GM19395 (cell line): ENCODE measurements at regions not wholly inside any gene's neighbourhood (a gene's known extent, or its start where the extent isn't known, plus 50 kb on each side); places are given as distances from the start of the nearest gene placed in this dataset.

Experiments
- ATAC-seq: cut with Tn5 transposase; IDR thresholded peaks from one replicate; pipeline ENCODE4 v1.9.1; 2021; ENCODE audit warnings: mild to moderate bottlenecking, moderate library complexity; ENCODE audit not compliant: unreplicated experiment

GRCh38 chr13:47087241-47087640 is 190.4 kb upstream of the HTR2A start:
- no peak for ATAC-seq

DNA sequence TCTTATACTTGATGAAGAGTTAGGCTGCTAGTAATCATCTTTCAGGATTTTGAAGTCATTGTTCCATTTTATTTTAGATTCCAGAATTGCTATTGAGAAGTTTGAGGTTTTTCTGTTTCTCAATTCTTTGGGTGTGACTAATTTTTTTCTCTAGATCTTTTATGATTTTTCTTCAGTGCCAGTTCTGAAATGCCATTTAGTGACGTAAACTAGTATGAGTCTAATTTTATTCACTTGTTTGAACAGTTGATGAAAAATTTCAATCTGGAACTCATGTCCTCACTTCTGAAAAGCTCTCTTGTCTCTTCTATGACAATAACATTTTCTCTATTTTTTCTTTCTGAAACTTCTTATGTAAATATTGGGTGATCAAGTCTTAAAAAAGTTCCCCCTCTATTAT is 188.5 kb upstream of the HTR2A start:
- no peak for ATAC-seq

DNA sequence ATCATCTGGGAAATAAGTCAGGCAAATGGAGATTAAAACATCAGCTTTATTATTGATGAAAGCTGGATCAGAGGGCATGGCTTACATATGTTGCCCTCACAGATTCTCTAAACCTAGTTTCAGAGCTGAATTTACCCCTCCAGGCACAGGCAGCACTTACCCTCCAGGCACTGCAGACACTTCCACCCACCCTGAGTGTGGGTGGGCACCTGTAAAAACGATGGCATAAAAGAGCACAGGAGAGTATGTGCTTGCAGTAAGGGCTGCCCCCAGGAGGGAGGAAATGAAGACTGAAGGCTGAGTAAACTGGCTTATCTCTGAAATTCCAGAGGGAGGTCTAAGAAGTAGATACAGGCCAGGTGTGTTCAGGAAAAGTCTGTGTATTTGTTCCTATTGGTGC is 185.0 kb upstream of the HTR2A start:
- no peak for ATAC-seq

GRCh38 chr13:47081246-47081645 is 184.4 kb upstream of the HTR2A start:
- ATAC-seq, result no peak

DNA sequence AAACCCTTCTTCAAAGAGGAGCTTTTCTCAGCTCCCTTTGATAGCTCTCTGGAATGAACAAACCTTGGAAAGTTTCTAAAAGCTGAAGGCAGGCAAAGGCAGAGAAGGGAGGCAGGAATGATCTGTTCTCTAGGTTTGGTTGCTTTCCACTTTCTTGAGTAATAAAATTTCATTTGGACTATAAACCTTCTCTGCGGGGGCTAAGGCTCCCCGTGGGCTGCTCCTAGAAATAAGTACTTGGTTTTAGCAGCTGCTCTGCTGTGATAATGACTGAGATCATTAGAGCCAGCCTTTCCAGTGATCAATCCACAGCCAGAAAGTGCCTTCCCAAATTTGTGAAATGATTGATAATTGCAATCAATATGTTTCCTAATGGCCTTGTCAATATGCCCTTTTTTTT is 183.8 kb upstream of the HTR2A start:
- ATAC-seq, result no peak

DNA sequence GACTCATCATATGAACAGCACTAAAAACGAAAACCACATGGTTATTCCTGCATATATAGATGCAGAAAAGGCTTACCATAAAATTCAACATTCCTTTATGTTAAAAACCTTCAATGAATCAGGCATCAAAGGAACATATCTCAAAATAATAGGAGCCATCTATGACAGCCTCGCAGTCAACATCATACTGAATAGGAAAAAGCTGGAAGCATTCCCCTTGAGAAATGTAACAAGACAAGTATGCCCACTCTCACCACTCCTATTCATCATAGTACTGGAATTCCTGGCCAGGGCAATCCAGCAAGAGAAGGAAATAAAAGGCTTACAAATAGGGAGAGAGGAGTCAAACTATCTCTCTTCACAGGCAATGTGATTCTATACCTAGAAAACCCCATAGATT is 179.6 kb upstream of the HTR2A start:
- ATAC-seq, result no peak

DNA sequence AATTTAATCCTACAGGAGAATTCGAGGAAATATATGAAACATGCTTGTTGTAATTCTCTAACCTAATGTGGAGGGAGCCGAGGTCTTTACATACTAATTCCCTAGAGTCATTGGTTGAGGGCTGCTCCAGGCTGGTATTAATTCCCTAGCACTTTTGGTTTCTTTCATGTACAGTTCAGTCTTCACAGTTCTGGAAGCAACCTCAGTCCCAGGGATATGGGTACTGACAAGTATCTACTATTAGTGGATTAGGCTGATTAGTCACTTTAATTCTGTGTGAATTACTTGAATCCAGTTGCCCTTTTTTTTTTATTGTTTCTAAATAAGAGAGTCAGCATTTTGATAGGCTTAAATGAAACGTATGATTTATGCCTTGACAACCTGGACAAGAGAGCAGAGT is 172.3 kb upstream of the HTR2A start:
- ATAC-seq, result no peak

DNA sequence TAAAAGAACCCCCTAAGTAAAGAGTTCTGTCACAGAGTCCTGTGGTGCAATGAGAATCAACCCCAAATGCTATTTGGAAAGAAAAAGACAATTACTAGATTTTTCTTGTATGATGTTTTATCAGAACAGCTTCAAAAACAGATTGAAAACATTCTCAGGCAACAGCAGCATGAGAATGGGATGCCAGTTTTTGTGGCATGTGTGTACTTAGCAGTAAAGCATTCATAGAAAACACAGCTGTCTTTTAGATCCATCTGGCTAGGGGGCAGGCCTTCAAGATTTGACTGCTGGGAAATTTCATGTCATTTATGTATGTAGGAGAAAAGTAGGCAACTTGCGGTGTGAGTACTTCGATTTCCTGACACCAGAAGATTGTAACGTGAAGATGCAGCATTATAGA is 170.5 kb upstream of the HTR2A start:
- no peak for ATAC-seq

GRCh38 chr13:47066226-47066625 is 169.4 kb upstream of the HTR2A start:
- ATAC-seq, result no peak

DNA sequence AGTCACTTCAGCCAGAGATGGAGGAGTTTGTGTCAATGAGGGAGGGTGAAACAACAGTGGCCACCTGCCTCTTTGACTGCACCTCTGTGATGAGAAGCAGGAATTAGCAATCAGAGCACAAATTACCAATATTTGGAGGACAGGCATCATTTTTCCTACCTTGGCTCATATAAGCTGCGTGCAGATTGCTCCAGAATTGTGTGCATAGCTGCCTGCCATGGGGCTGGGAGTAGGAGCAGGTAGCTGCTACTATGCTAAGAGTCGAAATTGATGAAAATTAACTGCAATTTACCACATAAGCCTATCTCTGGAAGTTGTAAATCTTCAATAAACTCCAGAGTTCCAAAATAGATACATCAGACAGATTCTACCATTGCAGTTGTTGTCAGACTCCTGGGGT is 167.5 kb upstream of the HTR2A start:
- no peak for ATAC-seq

GRCh38 chr13:47049276-47049989 is 152.6 kb upstream of the HTR2A start:
- no peak for ATAC-seq

DNA sequence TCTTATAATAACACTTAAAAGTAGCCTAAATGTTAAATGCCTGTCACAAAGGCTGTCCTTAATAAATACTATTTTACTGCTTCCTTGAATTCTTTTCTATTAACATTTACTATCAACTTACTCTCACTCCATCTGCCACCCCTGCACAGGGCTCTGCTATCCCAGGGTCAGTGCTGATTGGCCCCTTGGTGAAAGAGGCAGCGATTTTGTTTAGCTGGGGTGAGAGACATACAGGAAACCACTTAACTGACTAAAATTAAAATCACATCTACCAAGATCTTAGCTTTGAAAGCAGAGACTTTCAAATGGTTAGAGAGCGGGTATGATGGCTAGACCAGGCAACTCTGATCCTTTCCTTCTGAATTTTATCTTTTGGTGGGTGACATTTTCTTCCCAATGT is 149.9 kb upstream of the HTR2A start:
- peak; percentile 71 for ATAC-seq

GRCh38 chr13:47044842-47045241 is 148.0 kb upstream of the HTR2A start:
- no peak for ATAC-seq

GRCh38 chr13:47039106-47039505 is 142.3 kb upstream of the HTR2A start:
- no peak for ATAC-seq

GRCh38 chr13:47038188-47038587 is 141.3 kb upstream of the HTR2A start:
- no peak for ATAC-seq

DNA sequence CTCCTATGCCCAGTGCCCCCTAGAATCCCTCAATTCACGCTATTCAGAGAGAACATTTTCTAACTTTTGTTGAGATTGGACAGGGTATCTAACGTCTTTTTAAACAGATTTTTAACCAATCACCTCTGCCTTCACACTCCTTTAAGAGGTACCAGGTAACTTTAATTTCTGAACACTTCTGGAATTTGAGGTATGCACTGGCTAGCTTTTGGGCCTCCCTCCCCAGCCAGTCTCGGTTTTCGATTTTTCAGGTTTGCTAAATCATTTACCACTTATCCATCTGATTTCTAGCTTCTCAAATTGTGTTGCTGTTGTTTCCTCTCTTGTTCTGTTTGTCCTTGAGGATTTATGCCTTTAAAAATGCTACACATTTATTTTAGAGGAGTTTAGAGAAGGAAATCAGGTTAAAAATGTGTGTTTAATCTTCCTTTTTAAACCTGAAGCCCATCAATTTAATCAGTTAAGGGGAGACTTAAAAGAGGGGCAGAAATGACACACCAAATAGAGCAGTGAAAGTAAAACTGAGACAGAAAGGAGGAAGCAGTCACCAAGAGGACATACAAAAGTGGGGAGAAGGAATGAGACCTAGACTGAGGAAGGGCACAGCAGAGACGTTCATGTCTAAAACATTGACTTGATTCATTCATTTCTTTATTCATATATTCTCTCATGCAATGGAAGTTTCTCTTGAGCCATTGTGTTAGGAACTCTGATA is 139.6 kb upstream of the HTR2A start:
- peak; percentile 100 for ATAC-seq

DNA sequence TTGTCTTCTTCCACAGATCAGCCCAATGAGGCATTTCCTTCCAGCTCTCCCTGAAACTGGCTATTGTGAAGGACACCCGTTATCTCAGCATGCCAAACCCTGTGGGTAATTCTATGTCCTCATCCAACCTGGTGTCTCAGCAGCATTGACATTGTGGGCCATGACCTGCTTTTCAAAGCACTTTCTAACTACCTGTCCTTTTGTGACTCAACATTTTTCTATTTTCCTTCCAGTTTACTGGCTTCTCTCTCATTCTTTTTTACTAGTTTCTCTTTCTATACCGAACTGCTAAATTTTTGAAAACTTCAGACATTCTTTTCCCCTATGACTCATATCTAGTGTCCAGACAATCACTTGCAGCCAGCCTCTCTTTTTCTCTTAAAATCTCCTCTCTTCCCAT is 136.4 kb upstream of the HTR2A start:
- ATAC-seq, result no peak

DNA sequence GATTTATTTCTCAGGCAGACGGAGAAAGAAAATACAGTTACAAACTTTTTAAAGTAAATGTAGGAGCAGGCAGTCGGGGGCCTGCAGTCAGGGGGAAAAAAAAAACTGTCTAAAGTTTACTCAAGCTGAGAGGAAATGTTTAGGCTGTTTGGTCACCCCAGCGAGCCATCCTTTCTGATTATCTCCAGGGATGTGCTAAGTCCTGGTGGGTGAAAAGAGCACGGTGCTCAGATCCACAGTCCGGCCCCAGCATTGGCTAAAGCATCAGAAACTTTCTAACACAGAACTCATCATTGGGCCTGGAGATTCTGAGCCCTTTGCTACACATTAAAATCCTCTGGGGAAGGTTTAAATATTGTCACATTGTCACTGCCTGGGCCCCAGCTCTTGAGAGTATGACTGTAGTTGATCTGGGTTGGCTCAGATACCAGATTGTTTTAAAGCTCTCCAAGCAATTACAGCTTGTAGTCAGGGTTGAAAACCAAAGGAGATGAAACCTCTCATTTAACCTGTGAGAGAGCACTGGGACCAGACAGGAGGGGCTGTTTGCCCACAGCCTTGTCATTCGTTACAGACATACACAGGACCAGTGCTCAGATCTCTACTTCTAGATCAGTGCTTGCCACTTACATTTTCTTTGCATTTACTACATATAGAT is 131.1 kb upstream of the HTR2A start:
- ATAC-seq, result no peak

DNA sequence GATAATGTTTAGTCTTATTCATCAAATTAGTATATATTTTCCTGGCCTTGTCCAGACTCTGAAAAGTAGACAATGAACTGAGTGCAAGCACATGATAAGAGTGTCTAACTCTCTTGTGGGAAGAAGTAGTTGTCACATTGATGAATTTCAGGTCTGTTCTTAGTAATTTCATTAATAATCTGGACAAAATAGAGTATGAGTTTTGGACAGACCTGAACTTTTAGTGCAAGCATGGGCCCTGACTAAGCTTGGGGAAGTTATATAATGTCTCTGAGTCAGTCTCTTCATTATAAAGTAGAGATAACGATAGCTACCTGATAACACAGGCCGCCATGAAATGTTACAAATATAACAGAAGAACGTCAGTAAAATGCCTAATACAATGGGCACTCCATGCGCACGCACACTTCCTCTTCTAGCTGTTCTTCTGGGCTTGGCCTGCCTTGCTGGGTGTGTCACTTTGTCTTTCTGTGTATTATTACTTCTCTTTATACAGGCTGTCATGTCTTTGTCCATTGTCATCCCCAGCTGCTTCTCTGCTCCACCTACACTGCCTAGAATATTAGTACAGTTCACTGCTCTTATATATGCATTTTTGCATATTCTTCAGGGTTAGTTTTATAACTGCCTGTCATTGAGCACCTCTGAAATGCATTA is 129.1 kb upstream of the HTR2A start:
- ATAC-seq, result no peak

DNA sequence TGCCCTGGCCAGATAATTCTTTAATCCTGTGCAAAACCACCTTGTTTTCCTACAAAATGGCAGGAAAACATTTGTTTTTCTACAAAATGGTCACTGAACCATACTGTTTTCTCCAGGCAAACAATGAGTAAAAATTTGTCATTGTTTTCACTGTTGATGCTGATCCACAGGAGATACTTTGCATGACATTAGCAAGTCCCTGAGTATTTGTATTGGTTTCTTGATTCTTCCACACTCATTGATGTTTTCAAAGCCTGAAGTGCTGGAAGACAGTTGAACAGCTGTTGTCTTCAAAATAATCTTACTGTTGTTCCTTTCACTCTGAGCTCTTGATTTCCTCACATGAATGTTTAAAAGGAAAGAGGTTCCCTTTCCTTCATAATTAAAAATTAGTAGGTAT is 123.1 kb upstream of the HTR2A start:
- no peak for ATAC-seq

- ATAC-seq, result no peak
These were observed 120.6 kb upstream of the HTR2A start for GRCh38 chr13:47017476-47017875.

- no peak for ATAC-seq
These were observed 111.5 kb upstream of the HTR2A start for GRCh38 chr13:47008318-47008717.
